HG03159 (cell line): ENCODE measurements at regions not wholly inside any gene's neighbourhood (a gene's known extent, or its start where the extent isn't known, plus 50 kb on each side); places are given as distances from the start of the nearest gene placed in this dataset.

Experiments used
- ATAC-seq: cut with Tn5 transposase; IDR thresholded peaks from one replicate; pipeline ENCODE4 v1.9.1; 2021; ENCODE audit warnings: mild to moderate bottlenecking, moderate library complexity; ENCODE audit not compliant: unreplicated experiment

- ATAC-seq, result no peak
Observed at GRCh38 chr2:14817848-14818247, 185.3 kb downstream of the LRATD1 start.

DNA sequence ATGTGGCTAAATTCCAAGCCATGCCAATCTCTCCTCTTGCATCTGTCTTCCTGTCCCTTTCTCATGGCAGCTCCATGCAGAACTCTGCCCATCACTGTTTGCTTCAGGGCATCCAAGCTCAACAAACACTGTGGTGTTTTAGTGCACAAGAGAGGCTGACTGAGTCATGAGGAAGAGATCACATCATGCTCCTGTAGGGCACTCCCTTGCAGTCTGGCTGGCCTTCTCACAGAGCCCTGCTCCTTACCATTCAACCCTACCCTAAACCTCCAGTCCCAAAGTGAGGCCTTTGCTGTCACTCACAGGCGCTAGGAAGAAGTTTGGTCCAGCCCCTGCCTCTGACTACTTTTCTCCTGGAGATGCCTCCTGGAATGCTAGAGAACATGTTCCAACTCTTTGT is 194.0 kb downstream of the LRATD1 start:
- no peak for ATAC-seq

DNA sequence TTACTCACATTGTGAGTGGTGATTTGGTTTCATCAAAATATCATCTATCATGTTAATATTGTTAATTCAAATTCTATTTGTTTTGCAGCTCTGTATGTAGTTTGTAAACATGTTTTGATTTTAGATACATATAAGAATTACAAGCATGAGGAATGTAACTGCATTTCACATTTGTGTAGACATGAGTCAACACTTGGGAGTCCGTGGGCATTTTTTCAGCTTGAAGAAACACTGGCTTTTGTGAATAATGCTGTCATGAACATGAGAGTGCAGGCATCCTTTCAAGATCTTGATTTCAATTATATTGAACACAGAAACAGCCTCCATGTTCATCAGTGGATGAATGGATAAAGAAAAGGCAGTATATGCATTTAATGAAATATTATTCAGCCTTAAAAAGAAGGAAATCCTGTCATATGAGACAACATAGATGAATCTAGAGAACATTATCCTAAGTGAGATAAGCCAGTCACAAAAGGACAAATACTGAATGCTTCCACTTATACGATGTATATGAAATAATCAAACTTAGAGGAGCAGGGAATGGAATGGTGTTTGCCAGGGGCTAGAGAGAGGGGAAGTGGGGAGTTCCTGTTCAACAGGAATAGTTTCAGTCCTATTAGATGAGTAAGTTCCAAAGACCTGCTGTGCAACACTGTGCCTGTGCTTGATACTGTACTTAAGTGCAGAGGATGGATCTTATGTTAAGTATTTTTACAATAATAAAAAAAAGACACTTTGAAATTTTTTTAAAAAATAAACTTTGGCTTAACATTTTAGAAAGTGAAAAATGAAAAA is 194.9 kb downstream of the LRATD1 start:
- no peak for ATAC-seq

- ATAC-seq, result no peak
Observed at GRCh38 chr2:14828223-14828622, 195.7 kb downstream of the LRATD1 start.

DNA sequence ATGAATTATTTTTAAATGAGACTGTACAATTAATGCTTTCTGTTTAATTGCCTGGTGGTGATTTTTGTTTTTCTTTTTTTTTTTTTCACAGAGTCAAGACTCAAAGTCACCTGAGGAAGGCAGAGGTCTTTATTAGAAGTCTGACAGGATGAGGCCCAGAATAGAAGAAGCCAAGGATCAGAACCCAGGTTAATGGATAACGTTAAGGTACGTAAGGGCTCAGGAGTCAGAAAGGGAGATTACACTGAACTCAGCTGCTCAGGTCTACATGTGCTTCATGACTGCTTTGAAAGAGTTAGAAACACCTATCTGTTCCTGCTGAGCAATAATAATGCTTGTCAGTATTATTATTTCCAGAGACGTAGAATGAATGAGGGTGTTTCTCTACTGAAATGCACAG is 196.5 kb downstream of the LRATD1 start:
- ATAC-seq, result no peak

DNA sequence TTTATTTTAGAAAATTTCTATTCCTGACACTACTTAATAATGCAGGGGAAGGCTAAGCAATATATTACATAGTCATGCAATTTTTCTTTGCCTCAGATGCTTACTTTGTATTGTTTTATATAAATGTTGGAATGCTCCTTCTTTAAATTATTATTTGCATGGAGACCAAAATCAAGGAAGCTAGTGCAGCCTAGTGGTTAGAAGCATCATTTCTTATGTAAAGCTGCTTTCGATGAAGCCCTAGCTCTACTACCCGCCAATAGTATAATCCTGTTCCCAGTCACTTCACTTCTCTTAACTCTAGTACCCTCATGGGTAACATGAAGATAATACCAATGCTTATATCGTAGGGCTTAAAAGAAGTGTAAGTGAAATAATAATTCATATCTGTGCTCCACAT is 198.9 kb downstream of the LRATD1 start:
- ATAC-seq, result no peak

DNA sequence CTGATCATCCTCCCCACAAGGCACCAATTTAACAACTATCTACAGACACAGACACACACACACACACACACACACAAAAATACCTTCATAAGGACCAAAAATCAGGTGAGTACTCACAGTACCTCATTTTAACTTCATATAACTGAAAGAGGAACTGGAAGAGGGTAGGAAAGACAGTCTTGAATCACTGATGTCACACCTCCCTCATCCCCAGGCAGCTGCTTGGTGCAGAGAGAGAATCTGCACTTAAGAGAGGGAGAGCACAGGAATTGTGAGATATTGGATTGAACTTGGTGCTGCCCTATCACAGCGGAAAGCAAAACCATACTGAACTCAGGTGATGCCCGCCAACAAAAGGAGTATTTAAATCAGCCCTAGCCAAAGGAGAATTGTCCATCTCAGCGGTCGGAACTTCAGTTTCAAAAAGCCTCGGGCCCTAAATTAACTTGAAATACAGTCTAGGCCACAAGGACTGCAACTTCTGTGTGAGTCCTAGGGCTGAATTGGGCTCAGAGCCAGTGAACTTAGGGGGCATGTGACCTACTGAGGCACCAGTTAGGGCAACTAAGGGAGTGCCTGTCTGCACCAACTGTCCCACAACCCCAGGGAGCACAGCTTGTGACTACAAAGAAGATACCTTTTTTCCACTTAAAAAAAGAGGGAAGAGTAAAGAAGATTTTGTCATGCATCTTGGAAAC is 211.1 kb downstream of the LRATD1 start:
- ATAC-seq, result no peak

DNA sequence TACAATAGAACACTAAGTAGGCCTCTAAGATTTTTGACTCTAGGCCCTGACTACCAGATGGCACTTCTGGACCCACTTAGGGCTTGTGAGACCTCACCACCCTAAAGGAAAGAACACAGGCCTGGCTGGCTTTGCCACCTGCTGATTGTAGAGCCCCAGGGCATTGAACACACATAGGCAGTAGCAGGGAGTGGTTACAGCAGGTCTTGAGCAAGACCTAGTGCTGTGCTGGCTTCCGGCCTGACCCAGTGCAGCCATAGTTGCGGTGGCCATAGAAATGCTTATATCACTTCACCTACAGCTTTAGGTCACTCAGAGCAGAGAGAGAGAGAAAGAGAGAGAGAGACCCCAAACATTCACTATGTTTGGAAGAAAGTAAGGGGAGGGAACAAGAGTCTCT is 223.2 kb downstream of the LRATD1 start:
- ATAC-seq, result no peak

DNA sequence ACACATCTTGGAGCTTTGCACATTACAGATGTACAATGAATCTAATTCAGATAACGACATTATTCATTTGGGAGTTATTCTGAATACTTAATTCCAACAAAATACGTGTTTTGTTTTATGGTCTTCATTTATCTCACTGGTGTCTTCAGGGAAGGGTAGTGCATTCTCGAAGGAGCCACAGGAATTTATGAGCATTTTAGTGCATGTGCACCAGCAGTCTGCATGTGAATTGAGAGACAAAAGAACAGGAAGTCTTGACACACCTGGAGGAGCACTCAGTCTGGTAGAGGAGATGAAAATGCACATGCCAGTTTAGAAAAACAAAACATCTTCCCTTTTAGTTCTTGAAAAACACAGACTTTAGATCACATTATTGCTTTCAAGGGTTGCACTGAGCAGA is 228.7 kb downstream of the LRATD1 start:
- no peak for ATAC-seq

- ATAC-seq, result no peak
Observed at GRCh38 chr2:14866736-14867352, 234.3 kb downstream of the LRATD1 start.

- ATAC-seq, result no peak
Observed at GRCh38 chr2:14867853-14868252, 235.3 kb downstream of the LRATD1 start.

DNA sequence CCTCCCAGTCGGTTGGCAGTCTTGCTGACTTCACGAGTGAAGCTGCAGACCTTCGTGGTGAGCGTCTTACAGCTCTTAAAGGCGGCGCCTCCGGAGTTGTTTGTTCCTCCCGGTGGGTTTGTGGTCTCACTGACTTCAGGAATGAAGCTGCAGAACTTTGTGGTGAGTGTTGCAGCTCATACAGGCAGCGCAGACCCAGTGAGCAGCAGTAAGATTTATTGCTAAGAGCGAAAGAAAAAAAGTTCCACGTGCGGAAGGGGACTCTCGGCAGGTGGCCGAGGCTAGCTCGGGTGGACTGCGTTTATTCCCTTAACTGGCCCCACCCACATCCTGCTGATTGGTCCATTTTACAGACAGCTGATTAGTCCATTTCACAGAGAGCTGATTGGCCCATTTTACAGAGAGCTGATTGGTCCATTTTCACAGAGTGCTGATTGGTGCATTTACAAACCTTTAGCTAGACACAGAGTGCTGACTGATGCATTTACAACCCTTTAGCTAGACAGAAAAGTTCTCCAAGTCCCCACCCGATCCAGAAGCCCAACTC is 240.3 kb downstream of the LRATD1 start:
- no peak for ATAC-seq

GRCh38 chr2:14881651-14882327 is 249.3 kb downstream of the LRATD1 start:
- no peak for ATAC-seq

DNA sequence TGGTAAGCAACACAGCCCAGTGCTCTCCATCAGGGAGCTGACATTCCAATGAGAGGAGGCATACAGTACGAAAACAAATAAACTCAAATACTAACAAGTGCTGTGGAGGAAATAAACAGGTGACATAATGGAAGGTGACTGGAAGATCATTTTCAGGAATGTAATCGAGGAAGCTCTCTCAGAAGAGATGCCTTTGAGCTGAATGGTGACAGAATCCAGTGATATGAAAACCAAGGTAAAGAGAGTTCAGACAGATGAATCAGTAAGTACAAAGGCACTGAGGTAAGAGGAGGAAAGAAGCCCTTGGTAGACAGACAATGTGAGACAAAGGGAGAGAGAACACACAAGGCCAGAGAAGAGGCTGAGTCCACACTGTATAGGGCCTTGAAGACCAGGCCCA is 252.1 kb downstream of the LRATD1 start:
- no peak for ATAC-seq

DNA sequence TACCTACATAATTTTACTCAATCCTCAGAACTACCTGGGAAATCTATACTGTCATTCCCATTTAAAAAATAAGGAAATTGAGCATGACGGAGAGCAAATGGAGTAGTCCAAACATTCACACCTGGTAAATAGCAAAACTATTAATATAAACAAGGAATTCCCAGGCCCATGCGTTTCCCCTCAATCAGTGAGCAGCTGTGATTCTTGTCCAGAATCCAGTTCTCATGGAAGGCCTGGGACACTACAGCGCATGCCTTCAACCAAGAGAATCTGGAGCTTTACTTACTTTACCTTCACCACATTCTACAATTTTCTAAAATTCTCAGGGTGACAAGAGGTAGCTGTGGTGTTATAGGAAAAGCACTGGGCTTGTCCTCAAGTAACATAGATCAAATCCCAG is 259.0 kb downstream of the LRATD1 start:
- no peak for ATAC-seq

- no peak for ATAC-seq
Observed at GRCh38 chr2:14896330-14897030, 264.0 kb downstream of the LRATD1 start.

- no peak for ATAC-seq
Observed at GRCh38 chr2:14899621-14900414, 267.3 kb downstream of the LRATD1 start.

- ATAC-seq, result no peak
Observed at GRCh38 chr2:14901737-14902136, 269.2 kb downstream of the LRATD1 start.

DNA sequence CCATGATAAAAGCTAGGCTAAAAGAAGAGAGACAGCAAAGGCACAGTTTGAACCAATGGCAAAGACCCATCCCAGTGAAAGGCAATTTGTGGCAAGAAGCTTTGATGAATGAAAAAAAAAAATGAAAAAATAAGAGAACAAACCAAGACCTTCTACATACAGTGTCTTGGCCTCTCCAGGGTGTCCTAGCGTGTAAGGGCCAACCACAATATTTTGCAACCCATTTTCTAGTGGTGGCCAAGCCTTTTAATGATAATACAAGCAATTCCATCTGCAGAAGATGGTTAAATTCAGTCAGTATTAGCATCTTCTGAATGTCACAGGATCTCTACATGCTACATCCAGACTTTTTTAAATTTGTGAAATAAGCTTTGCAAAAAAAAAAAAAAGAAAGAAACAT is 270.4 kb downstream of the LRATD1 start:
- no peak for ATAC-seq
